SJCRH30 (cell line): ENCODE measurements at regions not wholly inside any gene's neighbourhood (a gene's known extent, or its start where the extent isn't known, plus 50 kb on each side); places are given as distances from the start of the nearest gene placed in this dataset.
"Not testable (repeated sequence)": the region's sequence is repeated elsewhere in the genome, so short reads cannot be mapped to it uniquely, and the experiment has no call there.

Experiments
- DNase-seq, 2 experiments: peaks; one replicate each; pipeline ENCODE4 v3.0.0-alpha.2; 2015 to 2020
- H3K27ac ChIP-seq: fragments of 250-450 bp; sonication (Bioruptor Pico); 2 replicates; pipeline ENCODE4 v1.5.1; 2020; ENCODE audit warnings: mild to moderate bottlenecking, moderate library complexity
- H3K27me3 ChIP-seq: fragments of 250-450 bp; sonication (Bioruptor Pico); 2 replicates; pipeline ENCODE4 v1.5.1; 2020; ENCODE audit warnings: mild to moderate bottlenecking, moderate library complexity
- H3K36me3 ChIP-seq: fragments of 250-450 bp; sonication (Bioruptor Pico); 2 replicates; pipeline ENCODE4 v1.5.1; 2020; ENCODE audit warnings: mild to moderate bottlenecking, moderate library complexity
- H3K4me1 ChIP-seq: fragments of 250-450 bp; sonication (Bioruptor Pico); 2 replicates; pipeline ENCODE4 v1.5.1; 2020; ENCODE audit warnings: mild to moderate bottlenecking, moderate library complexity
- H3K4me3 ChIP-seq: fragments of 250-450 bp; sonication (Bioruptor Pico); 2 replicates; pipeline ENCODE4 v1.5.1; 2020; ENCODE audit warnings: mild to moderate bottlenecking, moderate library complexity
- H3K9me3 ChIP-seq: fragments of 250-450 bp; sonication (Bioruptor Pico); replicated peaks from 2 replicates; pipeline ENCODE4 v1.5.1; 2020; ENCODE audit warnings: mild to moderate bottlenecking, moderate library complexity

- peaks cover 4% of the 10 kb centered on the region; the same call in 1 of the 2 replicates for H3K27me3 ChIP-seq
- no peaks in the 10 kb centered on the region for H3K36me3 ChIP-seq
- H3K4me1 ChIP-seq: no peaks in the 10 kb centered on the region
- no peak overlapping the region for H3K4me3 ChIP-seq
- no peak overlapping the region for H3K27ac ChIP-seq
- DNase-seq: no peak
- no peaks in the 10 kb centered on the region for H3K9me3 ChIP-seq
These were observed 107.7 kb upstream of the PRKD1 start for GRCh38 chr14:30035361-30035760.

GRCh38 chr14:30045720-30046119 is 118.1 kb upstream of the PRKD1 start:
- H3K27ac ChIP-seq: no peak overlapping the region
- H3K9me3 ChIP-seq: no peaks in the 10 kb centered on the region
- no peaks in the 10 kb centered on the region for H3K4me1 ChIP-seq
- H3K27me3 ChIP-seq: no peaks in the 10 kb centered on the region
- H3K36me3 ChIP-seq: no peaks in the 10 kb centered on the region
- H3K4me3 ChIP-seq: no peak overlapping the region
- DNase-seq: no peak

GRCh38 chr14:30053103-30053502 is 125.5 kb upstream of the PRKD1 start:
- no peak for DNase-seq
- Histone ChIP-seq H3K36me3 (no peaks in the 10 kb centered on the region), H3K9me3 (no peaks in the 10 kb centered on the region), H3K27me3 (0 out of 2 replicates have a peak, but pooled peaks cover 4% of the 10 kb centered on the region), H3K4me3 (no peak overlapping the region), H3K27ac (no peak overlapping the region), H3K4me1 (no peaks in the 10 kb centered on the region)

- Histone ChIP-seq H3K4me3 (no peak overlapping the region), H3K36me3 (no peaks in the 10 kb centered on the region), H3K27me3 (0 out of 2 replicates have a peak, but pooled peaks cover 4% of the 10 kb centered on the region), H3K4me1 (no peaks in the 10 kb centered on the region), H3K27ac (no peak overlapping the region), H3K9me3 (no peaks in the 10 kb centered on the region)
- DNase-seq: no peak
These were observed 126.6 kb upstream of the PRKD1 start for GRCh38 chr14:30054201-30054600.

- no peak overlapping the region for H3K4me3 ChIP-seq
- no peaks in the 10 kb centered on the region for H3K9me3 ChIP-seq
- no peaks in the 10 kb centered on the region for H3K36me3 ChIP-seq
- no peak overlapping the region for H3K27ac ChIP-seq
- no peaks in the 10 kb centered on the region for H3K27me3 ChIP-seq
- no peak for DNase-seq
- H3K4me1 ChIP-seq: no peaks in the 10 kb centered on the region
These were observed 130.8 kb upstream of the PRKD1 start for GRCh38 chr14:30058401-30058800.

GRCh38 chr14:30063746-30064145 is 136.1 kb upstream of the PRKD1 start:
- Histone ChIP-seq H3K4me3 (no peak overlapping the region), H3K9me3 (no peaks in the 10 kb centered on the region), H3K27ac (no peak overlapping the region), H3K4me1 (no peaks in the 10 kb centered on the region), H3K36me3 (no peaks in the 10 kb centered on the region), H3K27me3 (no peaks in the 10 kb centered on the region)
- DNase-seq: no peak

- no peak overlapping the region for H3K4me3 ChIP-seq
- DNase-seq: no peak
- no peaks in the 10 kb centered on the region for H3K36me3 ChIP-seq
- H3K9me3 ChIP-seq: no peaks in the 10 kb centered on the region
- H3K27ac ChIP-seq: no peak overlapping the region
- H3K4me1 ChIP-seq: no peaks in the 10 kb centered on the region
- H3K27me3 ChIP-seq: no peaks in the 10 kb centered on the region
These were observed 136.8 kb upstream of the PRKD1 start for GRCh38 chr14:30064454-30064853.

GRCh38 chr14:30069536-30069935 is 141.9 kb upstream of the PRKD1 start:
- Histone ChIP-seq H3K4me3 (no peak overlapping the region), H3K9me3 (no peaks in the 10 kb centered on the region), H3K27ac (no peak overlapping the region)

GRCh38 chr14:30072454-30072853 is 144.8 kb upstream of the PRKD1 start:
- H3K27ac ChIP-seq, DNase-seq: not testable (repeated sequence)

More at GRCh38 chr14:30069536-30069935, 141.9 kb upstream of the PRKD1 start:
- Histone ChIP-seq H3K27me3 (no peaks in the 10 kb centered on the region), H3K36me3 (no peaks in the 10 kb centered on the region; the same call in 1 of the 2 replicates), H3K4me1 (no peaks in the 10 kb centered on the region)
- DNase-seq: no peak

GRCh38 chr14:30077946-30078345 is 150.3 kb upstream of the PRKD1 start:
- H3K4me3 ChIP-seq: no peak overlapping the region
- H3K36me3 ChIP-seq: no peaks in the 10 kb centered on the region
- peaks cover 2% of the 10 kb centered on the region; the same call in 1 of the 2 replicates for H3K27me3 ChIP-seq
- H3K9me3 ChIP-seq: no peaks in the 10 kb centered on the region
- no peak for DNase-seq
- no peak overlapping the region for H3K27ac ChIP-seq
- no peaks in the 10 kb centered on the region for H3K4me1 ChIP-seq

More at GRCh38 chr14:30072454-30072853, 144.8 kb upstream of the PRKD1 start:
- H3K9me3 ChIP-seq, H3K4me1 ChIP-seq, H3K27me3 ChIP-seq, H3K36me3 ChIP-seq, H3K4me3 ChIP-seq: not testable (repeated sequence)

GRCh38 chr14:30078811-30079402 is 151.3 kb upstream of the PRKD1 start:
- Histone ChIP-seq H3K4me3 (no peak overlapping the region), H3K27me3 (peaks cover 2% of the 10 kb centered on the region; the same call in 1 of the 2 replicates), H3K36me3 (no peaks in the 10 kb centered on the region), H3K4me1 (no peaks in the 10 kb centered on the region), H3K27ac (no peak overlapping the region), H3K9me3 (no peaks in the 10 kb centered on the region)
- DNase-seq: no peak

- Histone ChIP-seq H3K9me3 (no peaks in the 10 kb centered on the region), H3K36me3 (no peaks in the 10 kb centered on the region), H3K27ac (no peak overlapping the region), H3K27me3 (no peaks in the 10 kb centered on the region), H3K4me1 (no peaks in the 10 kb centered on the region), H3K4me3 (no peak overlapping the region)
- no peak for DNase-seq
These were observed 154.8 kb upstream of the PRKD1 start for GRCh38 chr14:30082486-30082885.

- no peak overlapping the region for H3K27ac ChIP-seq
- peaks cover 3% of the 10 kb centered on the region; the same call in 1 of the 2 replicates for H3K9me3 ChIP-seq
- H3K27me3 ChIP-seq: no peaks in the 10 kb centered on the region
These were observed 157.2 kb upstream of the PRKD1 start for GRCh38 chr14:30084811-30085210.

GRCh38 chr14:30085943-30086342 is 158.3 kb upstream of the PRKD1 start:
- peaks cover 3% of the 10 kb centered on the region; the same call in 1 of the 2 replicates for H3K9me3 ChIP-seq
- no peak for DNase-seq
- no peak overlapping the region for H3K4me3 ChIP-seq

More at GRCh38 chr14:30084811-30085210, 157.2 kb upstream of the PRKD1 start:
- Histone ChIP-seq H3K4me1 (no peaks in the 10 kb centered on the region), H3K4me3 (no peak overlapping the region), H3K36me3 (no peaks in the 10 kb centered on the region)
- no peak for DNase-seq

GRCh38 chr14:30088620-30089019 is 161.0 kb upstream of the PRKD1 start:
- Histone ChIP-seq H3K36me3 (no peaks in the 10 kb centered on the region), H3K27me3 (no peaks in the 10 kb centered on the region), H3K27ac (no peak overlapping the region), H3K4me3 (no peak overlapping the region), H3K4me1 (no peaks in the 10 kb centered on the region), H3K9me3 (peaks cover 3% of the 10 kb centered on the region; the same call in 1 of the 2 replicates)
- no peak for DNase-seq

More at GRCh38 chr14:30085943-30086342, 158.3 kb upstream of the PRKD1 start:
- Histone ChIP-seq H3K36me3 (no peaks in the 10 kb centered on the region), H3K27ac (no peak overlapping the region), H3K4me1 (no peaks in the 10 kb centered on the region), H3K27me3 (no peaks in the 10 kb centered on the region)
